Activated naive CD4-positive, alpha-beta T cell treated with anti-CD3 and anti-CD28 coated beads, Interleukin-2, amount 50 U/mL, for 24 hours (primary cell): ENCODE measurements at regions not wholly inside any gene's neighbourhood (a gene's known extent, or its start where the extent isn't known, plus 50 kb on each side); places are given as distances from the start of the nearest gene placed in this dataset.
"Not testable (repeated sequence)": the region's sequence is repeated elsewhere in the genome, so short reads cannot be mapped to it uniquely, and the experiment has no call there.

Experiments
- H3K27ac Mint-ChIP-seq: one replicate; pipeline ENCODE4 v1.8.0; 2021; ENCODE audit warnings: mild to moderate bottlenecking, mixed read lengths
- H3K27me3 Mint-ChIP-seq: one replicate; pipeline ENCODE4 v1.8.0; 2021; ENCODE audit warnings: mixed read lengths
- H3K36me3 Mint-ChIP-seq: one replicate; pipeline ENCODE4 v1.8.0; 2021; ENCODE audit warnings: mixed read lengths
- H3K4me1 Mint-ChIP-seq: one replicate; pipeline ENCODE4 v1.8.0; 2021; ENCODE audit warnings: mixed read lengths
- H3K4me3 Mint-ChIP-seq: one replicate; pipeline ENCODE4 v1.8.0; 2021; ENCODE audit warnings: mild to moderate bottlenecking, mixed read lengths
- H3K9me3 Mint-ChIP-seq: one replicate; pipeline ENCODE4 v1.8.0; 2021; ENCODE audit warnings: mixed read lengths

GRCh38 chr14:62501021-62501750, 544.1 kb downstream of the KCNH5 start:
- Mint-ChIP-seq H3K4me1 (no peaks in the 10 kb centered on the region), H3K9me3 (peaks cover 14% of the 10 kb centered on the region), H3K27ac (no peak overlapping the region), H3K36me3 (no peaks in the 10 kb centered on the region), H3K27me3 (no peaks in the 10 kb centered on the region), H3K4me3 (no peak overlapping the region)

GRCh38 chr14:62505045-62505444, 540.2 kb downstream of the KCNH5 start:
- no peak overlapping the region for H3K27ac Mint-ChIP-seq
- H3K27me3 Mint-ChIP-seq = no peaks in the 10 kb centered on the region
- H3K4me1 Mint-ChIP-seq = no peaks in the 10 kb centered on the region
- H3K9me3 Mint-ChIP-seq = peaks cover 19% of the 10 kb centered on the region
- H3K36me3 Mint-ChIP-seq = no peaks in the 10 kb centered on the region
- H3K4me3 Mint-ChIP-seq = no peak overlapping the region

GRCh38 chr14:62521309-62521708, 523.9 kb downstream of the KCNH5 start:
- H3K36me3 Mint-ChIP-seq, H3K27ac Mint-ChIP-seq, H3K4me1 Mint-ChIP-seq, H3K27me3 Mint-ChIP-seq, H3K4me3 Mint-ChIP-seq: not testable (repeated sequence)
- peaks cover 37% of the 10 kb centered on the region for H3K9me3 Mint-ChIP-seq

GRCh38 chr14:62528296-62528695, 517.0 kb downstream of the KCNH5 start:
- no peak overlapping the region for H3K27ac Mint-ChIP-seq
- no peak overlapping the region for H3K4me3 Mint-ChIP-seq
- H3K4me1 Mint-ChIP-seq = no peaks in the 10 kb centered on the region
- H3K36me3 Mint-ChIP-seq = no peaks in the 10 kb centered on the region
- H3K9me3 Mint-ChIP-seq = peaks cover 4% of the 10 kb centered on the region
- H3K27me3 Mint-ChIP-seq = no peaks in the 10 kb centered on the region

GRCh38 chr14:62532181-62532580, 513.1 kb downstream of the KCNH5 start:
- no peaks in the 10 kb centered on the region for H3K9me3 Mint-ChIP-seq
- no peaks in the 10 kb centered on the region for H3K36me3 Mint-ChIP-seq
- no peak overlapping the region for H3K4me3 Mint-ChIP-seq
- H3K4me1 Mint-ChIP-seq = no peaks in the 10 kb centered on the region
- peaks cover 1% of the 10 kb centered on the region for H3K27me3 Mint-ChIP-seq
- H3K27ac Mint-ChIP-seq = no peak overlapping the region

- Mint-ChIP-seq H3K36me3 (no peaks in the 10 kb centered on the region), H3K4me3 (no peak overlapping the region), H3K4me1 (no peaks in the 10 kb centered on the region), H3K27me3 (no peaks in the 10 kb centered on the region), H3K9me3 (peaks cover 29% of the 10 kb centered on the region), H3K27ac (no peak overlapping the region)
Observed at GRCh38 chr14:62546862-62547474, 498.3 kb downstream of the KCNH5 start.

- Mint-ChIP-seq H3K27me3 (no peaks in the 10 kb centered on the region), H3K9me3 (no peaks in the 10 kb centered on the region), H3K36me3 (no peaks in the 10 kb centered on the region), H3K4me3 (no peak overlapping the region), H3K4me1 (no peaks in the 10 kb centered on the region), H3K27ac (no peak overlapping the region)
Observed at GRCh38 chr14:62557416-62557815, 487.8 kb downstream of the KCNH5 start.

- Mint-ChIP-seq H3K36me3 (no peaks in the 10 kb centered on the region), H3K4me3 (no peak overlapping the region), H3K27me3 (peaks cover 3% of the 10 kb centered on the region), H3K4me1 (no peaks in the 10 kb centered on the region), H3K9me3 (no peaks in the 10 kb centered on the region), H3K27ac (no peak overlapping the region)
Observed at GRCh38 chr14:62558451-62558850, 486.8 kb downstream of the KCNH5 start.

GRCh38 chr14:62585247-62585646, 460.0 kb downstream of the KCNH5 start:
- no peak overlapping the region for H3K4me3 Mint-ChIP-seq
- no peaks in the 10 kb centered on the region for H3K4me1 Mint-ChIP-seq
- H3K27ac Mint-ChIP-seq = no peak overlapping the region
- no peaks in the 10 kb centered on the region for H3K27me3 Mint-ChIP-seq
- H3K36me3 Mint-ChIP-seq = no peaks in the 10 kb centered on the region
- H3K9me3 Mint-ChIP-seq = peaks cover 5% of the 10 kb centered on the region

- H3K27me3 Mint-ChIP-seq = no peaks in the 10 kb centered on the region
- H3K27ac Mint-ChIP-seq = no peak overlapping the region
- no peaks in the 10 kb centered on the region for H3K4me1 Mint-ChIP-seq
- H3K4me3 Mint-ChIP-seq = no peak overlapping the region
- H3K36me3 Mint-ChIP-seq = no peaks in the 10 kb centered on the region
- no peaks in the 10 kb centered on the region for H3K9me3 Mint-ChIP-seq
Observed at GRCh38 chr14:62592877-62593276, 452.4 kb downstream of the KCNH5 start.

GRCh38 chr14:62597143-62597542, 448.1 kb downstream of the KCNH5 start:
- Mint-ChIP-seq H3K27me3 (no peaks in the 10 kb centered on the region), H3K27ac (no peak overlapping the region), H3K9me3 (peaks cover 4% of the 10 kb centered on the region)

GRCh38 chr14:62599616-62600385, 445.5 kb downstream of the KCNH5 start:
- H3K9me3 Mint-ChIP-seq = peaks cover 4% of the 10 kb centered on the region
- no peak overlapping the region for H3K27ac Mint-ChIP-seq
- H3K27me3 Mint-ChIP-seq = no peaks in the 10 kb centered on the region
- H3K36me3 Mint-ChIP-seq = no peaks in the 10 kb centered on the region
- H3K4me1 Mint-ChIP-seq = no peaks in the 10 kb centered on the region
- H3K4me3 Mint-ChIP-seq = no peak overlapping the region

More at GRCh38 chr14:62597143-62597542, 448.1 kb downstream of the KCNH5 start:
- Mint-ChIP-seq H3K4me1 (no peaks in the 10 kb centered on the region), H3K4me3 (no peak overlapping the region), H3K36me3 (no peaks in the 10 kb centered on the region)

GRCh38 chr14:62602712-62603111, 442.5 kb downstream of the KCNH5 start:
- no peak overlapping the region for H3K27ac Mint-ChIP-seq

GRCh38 chr14:62604524-62604923, 440.7 kb downstream of the KCNH5 start:
- no peaks in the 10 kb centered on the region for H3K36me3 Mint-ChIP-seq
- H3K9me3 Mint-ChIP-seq = peaks cover 8% of the 10 kb centered on the region

More at GRCh38 chr14:62602712-62603111, 442.5 kb downstream of the KCNH5 start:
- Mint-ChIP-seq H3K9me3 (peaks cover 9% of the 10 kb centered on the region), H3K4me3 (no peak overlapping the region), H3K27me3 (peaks cover 2% of the 10 kb centered on the region), H3K4me1 (no peaks in the 10 kb centered on the region), H3K36me3 (no peaks in the 10 kb centered on the region)

GRCh38 chr14:62614122-62614521, 431.1 kb downstream of the KCNH5 start:
- Mint-ChIP-seq H3K27me3 (no peaks in the 10 kb centered on the region), H3K9me3 (no peaks in the 10 kb centered on the region), H3K4me3 (no peak overlapping the region), H3K4me1 (no peaks in the 10 kb centered on the region), H3K27ac (no peak overlapping the region), H3K36me3 (no peaks in the 10 kb centered on the region)

More at GRCh38 chr14:62604524-62604923, 440.7 kb downstream of the KCNH5 start:
- H3K27me3 Mint-ChIP-seq = peaks cover 2% of the 10 kb centered on the region
- H3K4me1 Mint-ChIP-seq = no peaks in the 10 kb centered on the region
- no peak overlapping the region for H3K4me3 Mint-ChIP-seq
- no peak overlapping the region for H3K27ac Mint-ChIP-seq

GRCh38 chr14:62616668-62617067, 428.6 kb downstream of the KCNH5 start:
- H3K9me3 Mint-ChIP-seq = no peaks in the 10 kb centered on the region
- H3K4me3 Mint-ChIP-seq = no peak overlapping the region
- no peak overlapping the region for H3K27ac Mint-ChIP-seq
- no peaks in the 10 kb centered on the region for H3K27me3 Mint-ChIP-seq
- no peaks in the 10 kb centered on the region for H3K4me1 Mint-ChIP-seq
- H3K36me3 Mint-ChIP-seq = no peaks in the 10 kb centered on the region
